DND-41 (cell line): ENCODE measurements at regions not wholly inside any gene's neighbourhood (a gene's known extent, or its start where the extent isn't known, plus 50 kb on each side); places are given as distances from the start of the nearest gene placed in this dataset.

ENCODE experiments used
- CTCF ChIP-seq: IDR thresholded peaks from 2 replicates; pipeline ENCODE4 v1.5.1; 2012; ENCODE audit warnings: borderline replicate concordance, low read length, moderate library complexity, mild to moderate bottlenecking; ENCODE audit not compliant: poor library complexity, severe bottlenecking; ENCODE audit errors: extremely low read depth
- EZH2 ChIP-seq: IDR thresholded peaks from 3 replicates; pipeline ENCODE4 v1.6.1; 2012; ENCODE audit warnings: borderline replicate concordance, low read depth, mild to moderate bottlenecking, moderate library complexity, low read length, inconsistent platforms; ENCODE audit not compliant: severe bottlenecking

GRCh38 chr4:96056346-96056934 lies 216.5 kb downstream of the PDHA2 start:
- TF ChIP-seq CTCF (no peak), EZH2 (no peak)
